ENCODE measurements at regions not wholly inside any gene's neighbourhood (a gene's known extent, or its start where the extent isn't known, plus 50 kb on each side); places are given as distances from the start of the nearest gene placed in this dataset.

GRCh38 chr7:16265863-16266458 lies 155.4 kb downstream of the CRPPA start (continued):
- TF ChIP-seq NR4A1 (CRISPR knock-in tag; IDR thresholded peaks at IDR 0.05) (no peak), NR4A1 (tag; IDR thresholded peaks at IDR 0.05) (no peak; the same call in 1 of the 2 replicates), ZEB2 (IDR thresholded peaks at IDR 0.05) (no peak), PPARD (CRISPR knock-in tag; IDR thresholded peaks at IDR 0.05) (no peak), ZNF696 (CRISPR knock-in tag; conservative IDR thresholded peaks at IDR 0.05) (no peak), ZNF165 (CRISPR knock-in tag; IDR thresholded peaks at IDR 0.05; ENCODE audit: borderline replicate concordance) (no peak), ZNF766 (CRISPR knock-in tag; conservative IDR thresholded peaks at IDR 0.05) (peak; percentile 73; the same call in 1 of the 2 replicates)

DNA sequence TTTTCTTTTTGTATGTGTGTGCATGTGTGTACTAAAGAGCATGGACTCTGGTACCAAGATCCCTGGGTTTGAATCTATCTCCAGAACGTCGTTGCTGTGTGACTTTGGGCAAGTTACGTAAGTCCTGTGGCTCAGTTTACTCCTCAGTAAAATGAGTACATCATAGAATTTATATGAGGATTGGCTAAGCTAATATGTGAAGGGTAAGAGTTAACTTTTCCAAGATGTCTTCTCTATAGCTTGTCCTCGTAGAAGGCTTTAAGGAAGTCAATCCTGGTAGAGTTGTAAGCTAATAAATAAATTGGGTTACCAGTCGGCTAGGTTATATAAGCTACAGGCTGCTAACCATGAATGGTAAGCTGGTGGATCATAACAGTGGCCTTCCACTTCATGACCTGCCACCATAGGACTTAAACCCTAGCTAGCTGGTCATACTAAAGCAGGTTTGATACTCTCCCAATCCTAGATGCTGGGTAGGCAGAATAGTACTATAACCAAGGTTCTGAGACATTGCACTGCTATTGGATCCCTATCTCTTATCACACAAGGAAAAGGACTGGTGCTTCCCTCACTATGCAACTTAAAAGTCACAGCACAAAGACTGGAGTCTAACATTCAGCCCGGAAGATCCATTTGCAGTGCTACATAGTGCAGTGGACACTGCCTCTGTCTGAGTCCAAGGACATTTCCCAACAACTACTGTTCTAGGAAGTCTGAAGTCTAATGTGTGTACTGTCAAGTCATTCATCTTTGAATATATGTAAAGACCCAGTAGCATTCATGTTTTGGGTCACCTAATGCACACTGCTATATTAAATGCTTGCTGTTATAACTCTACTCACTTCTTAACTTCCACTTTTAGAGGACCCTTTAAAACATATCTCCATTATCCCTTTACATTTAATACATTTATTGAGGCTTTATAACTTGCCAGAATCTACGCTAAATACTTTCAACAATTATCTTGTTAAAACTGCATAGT lies 156.2 kb downstream of the CRPPA start:
- peak overlapping the region; percentile 87 for H3K4me2 ChIP-seq (ENCODE audit: insufficient read depth, low read length)
- in situ Hi-C loops (cut with MboI): loop anchor here (5.0 to 10.0 kb wide), 2 partner anchors 152 to 300 kb away; no protein-coding TSS in a partner anchor
- 3% methylated on average over 7 of the region's 7 CpGs for WGBS (ENCODE audit: insufficient coverage, low coverage, missing lambda C conversion rate)
- ATAC-seq: peak; percentile 67
- peaks cover 45% of the 10 kb centered on the region for H3K36me3 ChIP-seq (ENCODE audit: control insufficient read depth, insufficient read depth, low read length)
- no peaks in the 10 kb centered on the region; the same call in 1 of the 2 replicates for H3K9me3 ChIP-seq (replicated peaks; ENCODE audit: control insufficient read depth, insufficient read depth, low read depth, low read length)
- H3K27ac ChIP-seq (ENCODE audit: extremely low read depth, low read depth, low read length): peak overlapping the region; percentile 93
- POLR2A ChIA-PET: no interaction called here
- peak; percentile 67 for FAIRE-seq
- H3K4me3 ChIP-seq: peak overlapping the region; percentile 49
- H3K79me2 ChIP-seq (ENCODE audit: control insufficient read depth, insufficient read depth, low read length): peaks cover 80% of the 10 kb centered on the region
- peak overlapping the region; percentile 76 to 92 for H3K9ac ChIP-seq (ENCODE audit: insufficient read depth in 1 of 2, low read depth in 2 of 2, low read length in 2 of 2)
- CTCF ChIA-PET (ENCODE audit: low intra/inter-chr PET ratio): no interaction called here
- peak in 2 of 4 experiments; percentile 42 to 79 for DNase-seq (ENCODE audit: extremely low read depth in 1 of 4, low spot score in 3 of 4)
- peaks cover 5 to 31% of the 10 kb centered on the region in 2 experiments; a peak in 4 of 5 replicates for H3K4me1 ChIP-seq (replicated peaks in 1 of 2; ENCODE audit: control insufficient read depth in 2 of 2, insufficient read depth in 2 of 2, low read length in 2 of 2)
- H4K20me1 ChIP-seq (replicated peaks; ENCODE audit: control insufficient read depth, insufficient read depth, low read length): no peaks in the 10 kb centered on the region
- no peaks in the 10 kb centered on the region for H3K27me3 ChIP-seq (ENCODE audit: control insufficient read depth in 2 of 2, insufficient read depth in 2 of 2, low read length in 2 of 2)
- no peaks in the 10 kb centered on the region for H3K9me1 ChIP-seq (ENCODE audit: control insufficient read depth, insufficient read depth, low read length)
- intact Hi-C loops (cut with micrococcal nuclease): loop anchor here (1.0 to 10.0 kb wide), 2 partner anchors 227 to 490 kb away; partner anchors contain the start of gene TSPAN13
- BruUV-seq (replicated peaks): no TSS peak
- no peak overlapping the region for H2AFZ ChIP-seq (ENCODE audit: low read depth, low read length)
- 0 out of 2 replicates have a peak, but pooled peaks have one; percentile 45 for TF ChIP-seq PHB (CRISPR knock-in tag; IDR thresholded peaks at IDR 0.05)
- peak; percentile 56; the same call in 1 of the 2 replicates for TF ChIP-seq CREB5 (CRISPR knock-in tag; IDR thresholded peaks at IDR 0.05)
- TF ChIP-seq CUX1 (CRISPR knock-in tag; IDR thresholded peaks at IDR 0.05): 0 out of 2 replicates have a peak, but pooled peaks have one; percentile 59
- TF ChIP-seq, protein P1, sequence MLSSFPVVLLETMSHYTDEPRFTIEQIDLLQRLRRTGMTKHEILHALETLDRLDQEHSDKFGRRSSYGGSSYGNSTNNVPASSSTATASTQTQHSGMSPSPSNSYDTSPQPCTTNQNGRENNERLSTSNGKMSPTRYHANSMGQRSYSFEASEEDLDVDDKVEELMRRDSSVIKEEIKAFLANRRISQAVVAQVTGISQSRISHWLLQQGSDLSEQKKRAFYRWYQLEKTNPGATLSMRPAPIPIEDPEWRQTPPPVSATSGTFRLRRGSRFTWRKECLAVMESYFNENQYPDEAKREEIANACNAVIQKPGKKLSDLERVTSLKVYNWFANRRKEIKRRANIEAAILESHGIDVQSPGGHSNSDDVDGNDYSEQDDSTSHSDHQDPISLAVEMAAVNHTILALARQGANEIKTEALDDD (IDR thresholded peaks at IDR 0.05): peak; percentile 96
- TF ChIP-seq TRIM24 (IDR thresholded peaks at IDR 0.05): peak in 1 of 2 experiments; percentile 7; a peak in 1 of 4 replicates
